ENCODE measurements at regions not wholly inside any gene's neighbourhood (a gene's known extent, or its start where the extent isn't known, plus 50 kb on each side); places are given as distances from the start of the nearest gene placed in this dataset.

DNA sequence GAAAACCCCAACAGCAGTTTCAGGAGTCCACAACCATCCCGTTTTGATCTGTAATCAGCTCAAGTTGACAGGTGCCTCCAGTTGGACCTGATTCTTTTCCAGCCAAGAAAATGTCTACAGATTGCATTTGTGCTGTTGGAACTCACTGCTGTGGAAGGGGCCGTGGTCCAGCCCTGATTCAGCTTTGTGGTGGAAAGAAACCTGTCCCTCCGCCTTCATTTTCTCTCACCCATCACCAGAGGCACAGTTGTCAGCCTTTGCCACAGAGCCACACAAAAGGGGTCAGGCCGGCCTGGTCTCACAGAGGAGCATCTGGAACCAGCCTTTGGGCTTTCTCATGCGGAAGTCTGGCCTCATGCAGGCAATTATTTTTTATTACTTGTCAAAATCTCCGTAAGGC, 483.6 kb downstream of the GADD45G start:
- no peaks in the 10 kb centered on the region for H3K27me3 ChIP-seq
- intact Hi-C loops (cut with DNase I), result no loop called here

DNA sequence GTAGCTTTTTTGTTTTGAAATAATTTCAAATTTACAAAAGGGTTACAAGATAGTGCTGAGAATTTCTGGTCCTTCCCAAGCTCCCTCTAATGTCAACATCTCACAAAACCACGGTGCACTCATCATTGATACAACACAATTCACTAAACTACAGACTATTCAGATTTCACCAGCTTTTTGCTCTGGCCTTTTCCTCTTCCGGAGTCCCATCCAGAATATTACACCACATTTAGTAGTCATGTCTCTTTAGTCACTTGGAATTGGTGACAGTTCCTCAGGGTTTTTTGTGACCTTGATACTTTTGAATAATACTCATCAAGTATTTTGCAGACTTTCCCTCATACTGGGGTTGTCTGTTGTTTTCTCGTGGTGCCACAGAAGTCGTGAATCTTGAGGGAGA, 484.0 kb downstream of the GADD45G start:
- no peak for DNase-seq (ENCODE audit: low spot score in 2 of 2)
- H3K4me3 ChIP-seq, result no peak overlapping the region
- H3K9me3 ChIP-seq, result no peaks in the 10 kb centered on the region
- intact Hi-C loops (cut with DNase I), result no loop called here
- no peaks in the 10 kb centered on the region for H3K36me3 ChIP-seq
- no peaks in the 10 kb centered on the region for H3K27me3 ChIP-seq
- no peak overlapping the region for H3K27ac ChIP-seq
- TF ChIP-seq, protein P1, sequence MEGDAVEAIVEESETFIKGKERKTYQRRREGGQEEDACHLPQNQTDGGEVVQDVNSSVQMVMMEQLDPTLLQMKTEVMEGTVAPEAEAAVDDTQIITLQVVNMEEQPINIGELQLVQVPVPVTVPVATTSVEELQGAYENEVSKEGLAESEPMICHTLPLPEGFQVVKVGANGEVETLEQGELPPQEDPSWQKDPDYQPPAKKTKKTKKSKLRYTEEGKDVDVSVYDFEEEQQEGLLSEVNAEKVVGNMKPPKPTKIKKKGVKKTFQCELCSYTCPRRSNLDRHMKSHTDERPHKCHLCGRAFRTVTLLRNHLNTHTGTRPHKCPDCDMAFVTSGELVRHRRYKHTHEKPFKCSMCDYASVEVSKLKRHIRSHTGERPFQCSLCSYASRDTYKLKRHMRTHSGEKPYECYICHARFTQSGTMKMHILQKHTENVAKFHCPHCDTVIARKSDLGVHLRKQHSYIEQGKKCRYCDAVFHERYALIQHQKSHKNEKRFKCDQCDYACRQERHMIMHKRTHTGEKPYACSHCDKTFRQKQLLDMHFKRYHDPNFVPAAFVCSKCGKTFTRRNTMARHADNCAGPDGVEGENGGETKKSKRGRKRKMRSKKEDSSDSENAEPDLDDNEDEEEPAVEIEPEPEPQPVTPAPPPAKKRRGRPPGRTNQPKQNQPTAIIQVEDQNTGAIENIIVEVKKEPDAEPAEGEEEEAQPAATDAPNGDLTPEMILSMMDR (IDR thresholded peaks at IDR 0.05), result no peak
- H3K4me1 ChIP-seq, result no peaks in the 10 kb centered on the region

More for the DNA sequence above, 483.6 kb downstream of the GADD45G start:
- no peaks in the 10 kb centered on the region for H3K36me3 ChIP-seq
- no peaks in the 10 kb centered on the region for H3K4me1 ChIP-seq
- DNase-seq (ENCODE audit: low spot score in 2 of 2), result no peak
- no peak overlapping the region for H3K4me3 ChIP-seq
- no peaks in the 10 kb centered on the region for H3K9me3 ChIP-seq
- TF ChIP-seq, protein P1 (IDR thresholded peaks at IDR 0.05), result no peak
- no peak overlapping the region for H3K27ac ChIP-seq

DNA sequence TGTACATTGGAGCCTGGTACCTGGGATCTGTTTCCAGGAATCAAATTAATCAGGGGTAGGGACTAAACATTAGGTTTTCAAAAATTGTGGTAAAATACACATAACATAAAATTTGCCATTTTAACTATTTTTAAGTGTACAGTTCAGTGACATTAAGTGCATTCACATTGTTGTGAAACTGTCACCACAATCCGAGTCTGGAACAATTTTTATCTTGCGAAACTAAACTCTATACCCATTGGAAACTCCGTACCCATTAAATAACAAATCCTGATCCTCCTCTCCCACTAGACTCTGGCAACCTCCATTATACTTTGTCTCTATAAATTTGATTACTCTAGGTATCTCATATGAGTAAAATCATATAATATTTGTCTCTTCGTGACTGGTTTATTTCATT, 486.2 kb downstream of the GADD45G start:
- TF ChIP-seq, protein P1 (IDR thresholded peaks at IDR 0.05), result no peak
- H3K4me1 ChIP-seq, result no peaks in the 10 kb centered on the region

DNA sequence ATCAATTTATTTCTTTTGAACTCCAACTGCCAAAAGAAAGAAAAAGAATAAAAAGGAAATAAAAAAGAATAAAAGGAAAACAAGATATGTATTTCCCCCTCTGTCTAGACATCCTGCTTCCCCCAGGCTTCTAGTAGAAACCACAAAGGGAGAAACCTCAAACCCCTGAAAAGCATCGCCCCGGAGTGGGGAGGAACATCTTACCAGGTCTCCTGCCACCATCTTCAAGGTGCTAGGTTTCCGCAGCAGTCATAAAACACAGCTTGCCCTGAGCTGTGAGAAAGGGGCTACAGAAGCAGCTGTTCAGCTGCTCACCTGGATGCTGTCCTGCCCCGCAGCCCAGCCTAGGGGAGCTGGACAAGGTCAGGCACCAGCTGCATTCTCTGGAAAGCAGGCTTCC, 487.7 kb downstream of the GADD45G start:
- intact Hi-C loops (cut with DNase I), result loop anchor here (10.0 kb wide), 1 partner anchor 358 kb away; no protein-coding TSS in a partner anchor
- H3K4me1 ChIP-seq, result no peaks in the 10 kb centered on the region

More for the DNA sequence above, 486.2 kb downstream of the GADD45G start:
- no peaks in the 10 kb centered on the region for H3K27me3 ChIP-seq
- DNase-seq (ENCODE audit: low spot score in 2 of 2), result no peak
- intact Hi-C loops (cut with DNase I), result loop anchor here (10.0 kb wide), 1 partner anchor 356 kb away; no protein-coding TSS in a partner anchor
- H3K4me3 ChIP-seq, result no peak overlapping the region
- H3K9me3 ChIP-seq, result no peaks in the 10 kb centered on the region
- H3K36me3 ChIP-seq, result no peaks in the 10 kb centered on the region
- H3K27ac ChIP-seq, result no peak overlapping the region

DNA sequence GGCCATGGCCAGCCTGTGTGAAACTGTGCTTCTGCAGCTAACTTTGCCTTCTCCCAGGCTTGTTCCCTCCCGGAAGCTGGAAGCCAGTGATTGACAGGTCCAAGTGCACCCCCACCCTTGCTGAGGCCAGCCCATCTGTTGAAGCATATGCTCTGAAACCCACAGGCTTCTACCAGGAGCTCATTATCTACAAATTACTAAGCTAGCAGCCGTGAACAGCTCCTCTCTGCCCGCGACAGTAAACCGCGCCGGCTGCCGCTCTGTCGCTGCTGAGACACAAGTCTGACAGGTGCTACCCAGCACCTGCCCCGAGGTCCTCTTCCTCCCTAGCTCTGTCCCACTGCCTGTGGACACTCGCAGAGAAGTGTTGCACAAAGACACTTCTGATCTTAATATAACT, 490.9 kb downstream of the GADD45G start:
- no peaks in the 10 kb centered on the region for H3K36me3 ChIP-seq
- H3K9me3 ChIP-seq, result no peaks in the 10 kb centered on the region
- intact Hi-C loops (cut with DNase I), result loop anchor here (5.0 to 10.0 kb wide), 2 partner anchors 93 to 361 kb away; no protein-coding TSS in a partner anchor
- TF ChIP-seq, protein P1 (IDR thresholded peaks at IDR 0.05), result no peak
- H3K27me3 ChIP-seq, result no peaks in the 10 kb centered on the region
- DNase-seq (ENCODE audit: low spot score in 2 of 2), result no peak
- H3K4me3 ChIP-seq, result no peak overlapping the region
- H3K4me1 ChIP-seq, result no peaks in the 10 kb centered on the region
- no peak overlapping the region for H3K27ac ChIP-seq

More for the DNA sequence above, 487.7 kb downstream of the GADD45G start:
- Histone ChIP-seq H3K4me3 (no peak overlapping the region), H3K27ac (no peak overlapping the region), H3K36me3 (no peaks in the 10 kb centered on the region), H3K27me3 (no peaks in the 10 kb centered on the region), H3K9me3 (no peaks in the 10 kb centered on the region)
- no peak for DNase-seq (ENCODE audit: low spot score in 2 of 2)
- TF ChIP-seq, protein P1 (IDR thresholded peaks at IDR 0.05), result no peak

DNA sequence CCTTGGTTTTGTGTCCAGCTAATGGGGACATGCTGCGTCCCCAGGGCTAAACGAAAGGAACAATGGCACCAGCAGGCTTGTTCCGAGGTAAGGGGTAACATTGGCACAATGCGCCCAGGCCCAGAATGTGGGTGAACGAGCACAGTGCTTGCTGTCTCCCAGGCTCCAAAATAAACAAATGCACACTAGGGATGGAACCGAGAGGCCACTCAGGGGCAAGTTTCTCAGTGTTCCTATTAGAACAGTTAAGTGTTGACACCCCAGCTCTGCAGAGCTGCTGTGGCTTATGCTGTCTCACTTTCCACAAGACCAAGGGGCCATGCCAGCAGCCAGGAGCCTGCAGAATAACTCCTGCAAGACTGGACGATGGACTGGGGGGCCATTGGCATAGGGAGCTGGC, 492.4 kb downstream of the GADD45G start:
- no peaks in the 10 kb centered on the region for H3K27me3 ChIP-seq
- DNase-seq (ENCODE audit: low spot score in 2 of 2), result no peak
- H3K36me3 ChIP-seq, result no peaks in the 10 kb centered on the region
- H3K4me3 ChIP-seq, result no peak overlapping the region
- no peaks in the 10 kb centered on the region for H3K9me3 ChIP-seq
- TF ChIP-seq, protein P1 (IDR thresholded peaks at IDR 0.05), result no peak
- H3K4me1 ChIP-seq, result no peaks in the 10 kb centered on the region
- H3K27ac ChIP-seq, result no peak overlapping the region
- intact Hi-C loops (cut with DNase I), result loop anchor here (5.0 to 10.0 kb wide), 2 partner anchors 95 to 362 kb away; no protein-coding TSS in a partner anchor

Measured in ascending aorta (tissue), 2 donors.